ENCODE measurements at regions not wholly inside any gene's neighbourhood (a gene's known extent, or its start where the extent isn't known, plus 50 kb on each side); places are given as distances from the start of the nearest gene placed in this dataset.

DNA sequence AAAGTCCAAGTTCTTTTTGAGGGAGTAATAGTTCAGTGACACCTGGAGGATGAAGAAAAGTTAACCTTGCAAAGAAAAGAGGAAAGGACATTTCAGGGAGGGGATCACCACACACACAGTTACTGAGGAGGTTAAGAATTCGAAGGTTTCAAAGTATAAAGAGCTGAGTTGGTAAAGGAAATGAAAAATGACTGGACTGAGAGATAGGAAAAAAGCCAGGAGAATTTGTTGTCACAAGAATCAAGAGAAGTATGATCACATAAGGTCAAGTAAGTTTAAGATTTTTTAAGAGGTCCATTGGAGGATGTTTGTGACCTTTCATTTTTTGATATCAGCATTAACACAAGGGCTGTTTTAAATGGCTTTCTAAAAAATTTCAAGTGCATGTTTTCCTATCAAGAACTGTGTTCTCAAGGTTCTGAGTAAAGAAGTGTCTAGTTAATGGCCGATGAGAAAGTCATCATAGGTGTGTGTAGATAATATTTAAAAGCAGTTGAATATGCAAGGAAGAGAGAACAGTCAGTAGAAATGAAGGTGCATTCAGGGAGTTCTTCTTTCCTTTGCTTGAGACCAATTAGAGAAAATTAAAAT lies 189.2 kb upstream of the RBMS3 start:
- no CpG with 5 or more reads among the region's 2 CpGs for WGBS (ENCODE audit: extremely low coverage, insufficient coverage, low lambda C conversion rate)
- H3K4me1 ChIP-seq (ENCODE audit: control insufficient read depth, low read depth, low read length) = no peaks in the 10 kb centered on the region

DNA sequence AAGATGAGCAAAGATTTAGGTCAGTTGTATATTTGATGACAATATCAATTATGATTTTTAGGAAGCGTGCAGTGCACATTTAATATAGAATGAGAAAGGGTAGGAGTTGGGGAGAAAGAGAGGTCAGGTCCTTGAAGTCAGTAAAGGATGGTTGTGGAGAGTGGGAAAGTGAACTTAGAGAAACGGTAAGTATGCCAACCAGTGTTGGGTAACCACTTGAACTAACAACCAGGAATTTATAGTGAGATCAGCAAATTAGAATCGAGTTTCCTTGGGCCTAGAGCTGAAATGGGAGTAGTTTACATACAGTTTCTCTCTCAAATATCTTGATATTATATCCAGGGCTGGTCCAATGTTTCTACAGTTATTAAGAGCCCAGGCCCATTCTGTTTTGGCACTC lies 188.5 kb upstream of the RBMS3 start:
- H3K79me1 ChIP-seq (ENCODE audit: low read length) = no peaks in the 10 kb centered on the region
- H3K27ac ChIP-seq (ENCODE audit: low read depth, low read length) = no peak overlapping the region
- DNase-seq = no peak
- H4K5ac ChIP-seq (ENCODE audit: low read length) = no peak overlapping the region
- no peaks in the 10 kb centered on the region for H3K4me1 ChIP-seq (ENCODE audit: control insufficient read depth, low read depth, low read length)
- no peak overlapping the region for H3K4me3 ChIP-seq (ENCODE audit: low read length)
- H4K8ac ChIP-seq (ENCODE audit: low read depth, low read length) = no peak overlapping the region
- no peak overlapping the region for H2BK5ac ChIP-seq (ENCODE audit: low read length)
- no peak overlapping the region for H2AK5ac ChIP-seq (ENCODE audit: low read length)
- H2BK15ac ChIP-seq (replicated peaks; ENCODE audit: low read depth) = no peak overlapping the region
- H2BK120ac ChIP-seq (ENCODE audit: low read depth, low read length) = no peak overlapping the region
- H3K23ac ChIP-seq (ENCODE audit: low read length) = no peak overlapping the region
- no peak overlapping the region for H3K9ac ChIP-seq (ENCODE audit: low read length)
- H3K56ac ChIP-seq (ENCODE audit: low read length) = no peak overlapping the region
- no peak overlapping the region for H3K18ac ChIP-seq (ENCODE audit: low read length)
- no peaks in the 10 kb centered on the region for H3K36me3 ChIP-seq (ENCODE audit: control insufficient read depth, insufficient read depth, low read length)
- H3K27me3 ChIP-seq (ENCODE audit: insufficient read depth, low read length, poor library complexity) = no peaks in the 10 kb centered on the region
- no peak overlapping the region for H3K4me2 ChIP-seq (ENCODE audit: low read length)
- no peaks in the 10 kb centered on the region for H3K79me2 ChIP-seq (ENCODE audit: control insufficient read depth, insufficient read depth, low read length)
- no CpG with 5 or more reads among the region's 3 CpGs for WGBS (ENCODE audit: extremely low coverage, insufficient coverage, low lambda C conversion rate)
- no peak overlapping the region for H3K4ac ChIP-seq (ENCODE audit: low read depth, low read length)

More for the DNA sequence above, 189.2 kb upstream of the RBMS3 start:
- H4K5ac ChIP-seq (ENCODE audit: low read length) = no peak overlapping the region
- no peak overlapping the region for H4K8ac ChIP-seq (ENCODE audit: low read depth, low read length)
- H3K27me3 ChIP-seq (ENCODE audit: insufficient read depth, low read length, poor library complexity) = no peaks in the 10 kb centered on the region
- no peak overlapping the region for H3K56ac ChIP-seq (ENCODE audit: low read length)
- H3K79me1 ChIP-seq (ENCODE audit: low read length) = no peaks in the 10 kb centered on the region
- no peaks in the 10 kb centered on the region for H3K36me3 ChIP-seq (ENCODE audit: control insufficient read depth, insufficient read depth, low read length)
- no peak overlapping the region for H3K23ac ChIP-seq (ENCODE audit: low read length)
- H3K4me2 ChIP-seq (ENCODE audit: low read length) = no peak overlapping the region
- no peaks in the 10 kb centered on the region for H3K79me2 ChIP-seq (ENCODE audit: control insufficient read depth, insufficient read depth, low read length)
- H2BK15ac ChIP-seq (replicated peaks; ENCODE audit: low read depth) = no peak overlapping the region
- no peak overlapping the region for H3K18ac ChIP-seq (ENCODE audit: low read length)
- no peak overlapping the region for H2BK5ac ChIP-seq (ENCODE audit: low read length)
- no peak for DNase-seq
- H2AK5ac ChIP-seq (ENCODE audit: low read length) = no peak overlapping the region
- H3K4me3 ChIP-seq (ENCODE audit: low read length) = no peak overlapping the region
- H3K9ac ChIP-seq (ENCODE audit: low read length) = no peak overlapping the region
- H3K4ac ChIP-seq (ENCODE audit: low read depth, low read length) = no peak overlapping the region
- H3K27ac ChIP-seq (ENCODE audit: low read depth, low read length) = no peak overlapping the region
- no peak overlapping the region for H2BK120ac ChIP-seq (ENCODE audit: low read depth, low read length)

DNA sequence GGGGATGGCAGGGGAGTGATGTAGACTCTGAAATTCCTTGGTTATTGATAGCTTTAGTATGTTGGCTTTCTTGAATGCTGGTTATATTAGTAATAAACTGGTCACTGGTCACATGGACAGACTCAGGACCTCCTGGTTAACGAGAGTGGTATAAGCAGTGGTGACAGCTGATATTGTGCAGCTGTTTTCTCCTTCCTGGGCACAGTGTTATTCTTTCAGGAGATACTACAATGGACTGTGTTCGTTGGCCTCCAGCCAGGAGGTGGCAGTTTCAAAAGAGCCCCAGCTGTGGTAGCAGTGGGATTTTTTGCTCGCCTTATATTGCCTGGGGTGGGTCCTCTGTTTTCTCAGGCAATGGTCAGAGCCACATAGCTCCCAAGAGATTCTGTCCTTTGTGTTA lies 181.6 kb upstream of the RBMS3 start:
- no peak overlapping the region for H3K4me2 ChIP-seq (ENCODE audit: low read length)
- H2BK5ac ChIP-seq (ENCODE audit: low read length) = no peak overlapping the region
- H3K9ac ChIP-seq (ENCODE audit: low read length) = no peak overlapping the region
- H3K79me1 ChIP-seq (ENCODE audit: low read length) = no peaks in the 10 kb centered on the region
- H3K4me3 ChIP-seq (ENCODE audit: low read length) = no peak overlapping the region
- H3K56ac ChIP-seq (ENCODE audit: low read length) = no peak overlapping the region
- H3K4ac ChIP-seq (ENCODE audit: low read depth, low read length) = no peak overlapping the region
- H3K18ac ChIP-seq (ENCODE audit: low read length) = no peak overlapping the region
- no peak overlapping the region for H4K8ac ChIP-seq (ENCODE audit: low read depth, low read length)
- no peak for DNase-seq
- H3K23ac ChIP-seq (ENCODE audit: low read length) = no peak overlapping the region
- no peak overlapping the region for H4K5ac ChIP-seq (ENCODE audit: low read length)
- no peak overlapping the region for H3K27ac ChIP-seq (ENCODE audit: low read depth, low read length)
- no peaks in the 10 kb centered on the region for H3K27me3 ChIP-seq (ENCODE audit: insufficient read depth, low read length, poor library complexity)
- no peaks in the 10 kb centered on the region for H3K4me1 ChIP-seq (ENCODE audit: control insufficient read depth, low read depth, low read length)
- no peak overlapping the region for H2BK15ac ChIP-seq (replicated peaks; ENCODE audit: low read depth)
- no peak overlapping the region for H2BK120ac ChIP-seq (ENCODE audit: low read depth, low read length)
- no peak overlapping the region for H2AK5ac ChIP-seq (ENCODE audit: low read length)
- no peaks in the 10 kb centered on the region for H3K79me2 ChIP-seq (ENCODE audit: control insufficient read depth, insufficient read depth, low read length)
- no peaks in the 10 kb centered on the region for H3K36me3 ChIP-seq (ENCODE audit: control insufficient read depth, insufficient read depth, low read length)
- no CpG with 5 or more reads among the region's 3 CpGs for WGBS (ENCODE audit: extremely low coverage, insufficient coverage, low lambda C conversion rate)

DNA sequence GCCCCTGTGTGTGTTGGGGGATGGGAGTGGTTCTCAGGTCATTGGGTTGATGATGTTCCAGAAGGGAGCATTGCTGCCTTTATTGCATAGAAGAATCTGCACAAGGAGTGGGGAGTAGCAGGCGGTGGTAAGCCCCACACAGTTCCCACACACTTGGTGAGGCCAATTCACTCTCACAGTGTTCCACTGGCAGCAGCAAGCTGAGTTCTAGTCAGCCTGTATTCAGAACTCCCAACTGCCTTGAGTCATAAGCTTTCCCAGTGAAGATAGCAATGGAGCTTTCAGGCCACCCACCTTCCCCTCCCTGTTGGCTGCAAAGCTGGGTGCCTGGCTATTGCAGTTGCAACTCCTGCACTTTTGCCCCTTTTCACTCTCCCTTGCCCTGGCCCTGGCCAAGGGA lies 181.1 kb upstream of the RBMS3 start:
- no peak overlapping the region for H2BK120ac ChIP-seq (ENCODE audit: low read depth, low read length)
- H3K18ac ChIP-seq (ENCODE audit: low read length) = no peak overlapping the region
- H3K36me3 ChIP-seq (ENCODE audit: control insufficient read depth, insufficient read depth, low read length) = no peaks in the 10 kb centered on the region
- no peak overlapping the region for H2BK15ac ChIP-seq (replicated peaks; ENCODE audit: low read depth)
- H3K9ac ChIP-seq (ENCODE audit: low read length) = no peak overlapping the region
- no peak overlapping the region for H3K23ac ChIP-seq (ENCODE audit: low read length)
- H3K56ac ChIP-seq (ENCODE audit: low read length) = no peak overlapping the region
- no peak overlapping the region for H2AK5ac ChIP-seq (ENCODE audit: low read length)
- no peaks in the 10 kb centered on the region for H3K79me1 ChIP-seq (ENCODE audit: low read length)
- no peak overlapping the region for H3K4ac ChIP-seq (ENCODE audit: low read depth, low read length)
- no peak overlapping the region for H3K4me2 ChIP-seq (ENCODE audit: low read length)
- H2BK5ac ChIP-seq (ENCODE audit: low read length) = no peak overlapping the region
- no CpG with 5 or more reads among the region's 1 CpG for WGBS (ENCODE audit: extremely low coverage, insufficient coverage, low lambda C conversion rate)
- no peaks in the 10 kb centered on the region for H3K27me3 ChIP-seq (ENCODE audit: insufficient read depth, low read length, poor library complexity)
- H3K4me1 ChIP-seq (ENCODE audit: control insufficient read depth, low read depth, low read length) = no peaks in the 10 kb centered on the region
- no peak overlapping the region for H3K27ac ChIP-seq (ENCODE audit: low read depth, low read length)
- H3K79me2 ChIP-seq (ENCODE audit: control insufficient read depth, insufficient read depth, low read length) = no peaks in the 10 kb centered on the region
- H3K4me3 ChIP-seq (ENCODE audit: low read length) = no peak overlapping the region
- H4K5ac ChIP-seq (ENCODE audit: low read length) = no peak overlapping the region
- DNase-seq = no peak
- H4K8ac ChIP-seq (ENCODE audit: low read depth, low read length) = no peak overlapping the region

DNA sequence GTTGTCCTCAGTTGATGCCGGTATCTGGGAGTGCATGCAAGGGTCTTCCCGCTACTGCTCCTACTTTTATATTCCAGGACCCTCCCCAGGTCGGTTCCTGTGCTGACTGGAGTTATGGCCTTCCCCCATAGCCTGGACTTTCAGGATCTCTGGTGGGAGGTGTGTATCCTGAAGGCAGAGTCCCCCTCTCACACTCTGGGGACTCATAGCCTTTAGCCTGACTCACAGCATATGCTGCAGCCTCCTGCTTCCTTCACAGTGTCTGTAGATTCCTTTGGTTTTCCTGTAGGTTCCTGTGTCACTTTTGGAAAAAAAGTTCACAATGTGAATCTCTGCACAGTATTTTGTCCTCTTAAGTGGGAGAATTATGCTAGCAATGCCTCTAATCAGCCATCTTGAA lies 180.6 kb upstream of the RBMS3 start:
- Histone ChIP-seq H2BK15ac (replicated peaks; ENCODE audit: low read depth) (no peak overlapping the region), H4K8ac (ENCODE audit: low read depth, low read length) (no peak overlapping the region), H3K4ac (ENCODE audit: low read depth, low read length) (no peak overlapping the region), H3K18ac (ENCODE audit: low read length) (no peak overlapping the region), H3K27ac (ENCODE audit: low read depth, low read length) (no peak overlapping the region), H3K23ac (ENCODE audit: low read length) (no peak overlapping the region), H2BK120ac (ENCODE audit: low read depth, low read length) (no peak overlapping the region), H2AK5ac (ENCODE audit: low read length) (no peak overlapping the region), H3K4me2 (ENCODE audit: low read length) (no peak overlapping the region), H3K36me3 (ENCODE audit: control insufficient read depth, insufficient read depth, low read length) (no peaks in the 10 kb centered on the region), H3K27me3 (ENCODE audit: insufficient read depth, low read length, poor library complexity) (no peaks in the 10 kb centered on the region), H3K79me2 (ENCODE audit: control insufficient read depth, insufficient read depth, low read length) (no peaks in the 10 kb centered on the region), H3K9ac (ENCODE audit: low read length) (no peak overlapping the region), H3K79me1 (ENCODE audit: low read length) (no peaks in the 10 kb centered on the region), H3K4me1 (ENCODE audit: control insufficient read depth, low read depth, low read length) (no peaks in the 10 kb centered on the region), H3K56ac (ENCODE audit: low read length) (no peak overlapping the region), H3K4me3 (ENCODE audit: low read length) (no peak overlapping the region), H4K5ac (ENCODE audit: low read length) (no peak overlapping the region), H2BK5ac (ENCODE audit: low read length) (no peak overlapping the region)
- no peak for DNase-seq
- no CpG with 5 or more reads among the region's 3 CpGs for WGBS (ENCODE audit: extremely low coverage, insufficient coverage, low lambda C conversion rate)

DNA sequence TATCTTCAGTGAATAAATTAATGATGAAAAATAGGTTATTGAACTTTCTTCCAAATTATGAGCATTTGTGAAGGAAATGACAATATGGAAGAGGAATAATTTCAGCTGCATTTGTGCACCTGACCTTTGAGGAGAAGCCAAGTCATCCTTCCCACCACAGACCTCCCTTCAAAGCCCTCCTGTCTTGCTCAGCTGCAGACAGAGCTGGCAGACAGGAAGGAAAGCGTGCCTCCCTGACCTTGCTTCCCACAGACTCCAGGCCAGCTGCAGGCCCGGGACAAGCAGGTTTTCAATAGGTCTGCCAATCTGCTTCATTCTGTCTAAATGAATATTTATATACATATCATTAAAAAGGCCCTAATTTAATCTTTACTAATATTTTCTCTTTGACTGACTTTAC lies 152.9 kb upstream of the RBMS3 start:
- Histone ChIP-seq H3K18ac (ENCODE audit: low read length) (no peak overlapping the region), H3K4me3 (ENCODE audit: low read length) (no peak overlapping the region), H2AK5ac (ENCODE audit: low read length) (no peak overlapping the region), H2BK15ac (replicated peaks; ENCODE audit: low read depth) (no peak overlapping the region), H3K27me3 (ENCODE audit: insufficient read depth, low read length, poor library complexity) (no peaks in the 10 kb centered on the region), H3K23ac (ENCODE audit: low read length) (no peak overlapping the region), H3K79me2 (ENCODE audit: control insufficient read depth, insufficient read depth, low read length) (no peaks in the 10 kb centered on the region), H3K9ac (ENCODE audit: low read length) (no peak overlapping the region), H3K36me3 (ENCODE audit: control insufficient read depth, insufficient read depth, low read length) (no peaks in the 10 kb centered on the region), H3K4ac (ENCODE audit: low read depth, low read length) (no peak overlapping the region), H4K5ac (ENCODE audit: low read length) (no peak overlapping the region), H4K8ac (ENCODE audit: low read depth, low read length) (no peak overlapping the region), H2BK120ac (ENCODE audit: low read depth, low read length) (no peak overlapping the region), H3K27ac (ENCODE audit: low read depth, low read length) (no peak overlapping the region), H3K56ac (ENCODE audit: low read length) (no peak overlapping the region), H3K4me2 (ENCODE audit: low read length) (no peak overlapping the region), H3K4me1 (ENCODE audit: control insufficient read depth, low read depth, low read length) (no peaks in the 10 kb centered on the region), H2BK5ac (ENCODE audit: low read length) (no peak overlapping the region), H3K79me1 (ENCODE audit: low read length) (no peaks in the 10 kb centered on the region)
- no peak for DNase-seq
- no CpG with 5 or more reads among the region's 2 CpGs for WGBS (ENCODE audit: extremely low coverage, insufficient coverage, low lambda C conversion rate)

Data from mesendoderm (in vitro differentiated cells).